Progenitor cell of endocrine pancreas (in vitro differentiated cells): ENCODE measurements at regions not wholly inside any gene's neighbourhood (a gene's known extent, or its start where the extent isn't known, plus 50 kb on each side); places are given as distances from the start of the nearest gene placed in this dataset.

Experiments used
- DNase-seq: peaks from one replicate; pipeline ENCODE4 v3.0.0; 2021; ENCODE audit warnings: low spot score; ENCODE audit not compliant: unreplicated experiment
- H3K27ac Mint-ChIP-seq: 2 replicates; pipeline ENCODE4 v1.8.0; 2021; ENCODE audit warnings: mild to moderate bottlenecking, moderate library complexity, mixed read lengths
- H3K27me3 Mint-ChIP-seq: 2 replicates; pipeline ENCODE4 v1.8.0; 2021; ENCODE audit warnings: mixed read lengths
- H3K36me3 Mint-ChIP-seq: 2 replicates; pipeline ENCODE4 v1.8.0; 2022; ENCODE audit warnings: mixed read lengths; ENCODE audit not compliant: insufficient read depth
- H3K4me1 Mint-ChIP-seq: 2 replicates; pipeline ENCODE4 v1.8.0; 2021; ENCODE audit warnings: low read depth, mixed read lengths
- H3K4me3 Mint-ChIP-seq: 2 replicates; pipeline ENCODE4 v1.8.0; 2021; ENCODE audit warnings: low read depth, mild to moderate bottlenecking, moderate library complexity, mixed read lengths
- H3K9me3 Mint-ChIP-seq: 2 replicates; pipeline ENCODE4 v1.8.0; 2021; ENCODE audit warnings: low read depth, mixed read lengths
- TF ChIP-seq, protein P1 (sequence below): fragments of 200-600 bp; sonication (generic); IDR thresholded peaks from one replicate; pipeline ENCODE4 v1.5.0; 2021; ENCODE audit warnings: antibody characterized with exemption, mild to moderate bottlenecking; ENCODE audit not compliant: unreplicated experiment

DNA sequence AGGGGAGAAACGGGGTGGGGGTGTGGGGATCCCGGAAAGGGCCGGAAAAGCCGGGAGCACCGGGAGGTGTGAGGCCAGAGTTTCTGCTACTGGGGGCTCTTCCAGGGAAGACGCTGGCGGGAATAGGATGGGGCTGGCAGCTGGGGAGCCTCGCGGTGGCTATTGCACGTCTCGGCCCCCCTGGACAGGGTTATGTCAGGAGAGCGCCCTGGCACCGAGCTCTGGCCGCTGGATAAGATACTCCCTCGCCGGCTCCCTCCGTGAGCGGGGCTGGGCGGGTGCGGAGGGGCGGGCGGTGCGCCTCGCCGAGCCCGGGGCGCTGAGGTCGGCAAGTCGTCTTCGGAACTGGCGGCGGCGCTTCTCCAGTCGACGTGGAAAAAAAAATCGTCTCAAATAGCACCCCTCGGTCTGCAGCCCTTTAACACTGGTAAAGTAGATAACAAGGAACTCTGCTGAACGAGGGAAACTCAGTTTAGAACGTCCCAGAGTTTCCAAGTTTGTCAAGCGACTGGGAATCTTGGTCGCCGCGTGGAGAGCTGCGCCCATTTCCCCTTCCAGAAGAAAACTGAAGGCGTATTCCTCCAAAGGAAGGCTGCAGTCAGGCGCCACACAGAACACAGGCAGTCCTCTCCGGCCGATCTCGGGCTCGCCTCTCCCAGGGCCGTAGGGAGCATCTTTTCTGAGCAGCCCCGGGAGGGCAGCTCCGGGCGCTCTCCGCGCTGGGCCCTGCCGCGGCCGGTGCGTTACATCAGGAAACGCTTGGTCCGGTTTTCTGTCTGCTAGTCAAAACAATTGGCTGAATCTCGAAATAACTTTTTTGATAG is 115.1 kb downstream of the KCNRG start:
- no peaks in the 10 kb centered on the region for H3K9me3 Mint-ChIP-seq
- H3K4me1 Mint-ChIP-seq = peaks cover 28% of the 10 kb centered on the region
- no peak for DNase-seq
- TF ChIP-seq, protein P1, sequence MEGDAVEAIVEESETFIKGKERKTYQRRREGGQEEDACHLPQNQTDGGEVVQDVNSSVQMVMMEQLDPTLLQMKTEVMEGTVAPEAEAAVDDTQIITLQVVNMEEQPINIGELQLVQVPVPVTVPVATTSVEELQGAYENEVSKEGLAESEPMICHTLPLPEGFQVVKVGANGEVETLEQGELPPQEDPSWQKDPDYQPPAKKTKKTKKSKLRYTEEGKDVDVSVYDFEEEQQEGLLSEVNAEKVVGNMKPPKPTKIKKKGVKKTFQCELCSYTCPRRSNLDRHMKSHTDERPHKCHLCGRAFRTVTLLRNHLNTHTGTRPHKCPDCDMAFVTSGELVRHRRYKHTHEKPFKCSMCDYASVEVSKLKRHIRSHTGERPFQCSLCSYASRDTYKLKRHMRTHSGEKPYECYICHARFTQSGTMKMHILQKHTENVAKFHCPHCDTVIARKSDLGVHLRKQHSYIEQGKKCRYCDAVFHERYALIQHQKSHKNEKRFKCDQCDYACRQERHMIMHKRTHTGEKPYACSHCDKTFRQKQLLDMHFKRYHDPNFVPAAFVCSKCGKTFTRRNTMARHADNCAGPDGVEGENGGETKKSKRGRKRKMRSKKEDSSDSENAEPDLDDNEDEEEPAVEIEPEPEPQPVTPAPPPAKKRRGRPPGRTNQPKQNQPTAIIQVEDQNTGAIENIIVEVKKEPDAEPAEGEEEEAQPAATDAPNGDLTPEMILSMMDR = no peak
- H3K27ac Mint-ChIP-seq = no peak overlapping the region
- peaks cover 92% of the 10 kb centered on the region for H3K27me3 Mint-ChIP-seq
- H3K4me3 Mint-ChIP-seq = peak overlapping the region; percentile 44
- no peaks in the 10 kb centered on the region for H3K36me3 Mint-ChIP-seq

GRCh38 chr13:50131920-50132903 is 117.0 kb downstream of the KCNRG start:
- Mint-ChIP-seq H3K9me3 (no peaks in the 10 kb centered on the region), H3K4me1 (peaks cover 21% of the 10 kb centered on the region), H3K4me3 (no peak overlapping the region), H3K27me3 (peaks cover 95% of the 10 kb centered on the region), H3K27ac (peak overlapping the region; percentile 31), H3K36me3 (no peaks in the 10 kb centered on the region)
- DNase-seq = no peak
- TF ChIP-seq, protein P1 = no peak

DNA sequence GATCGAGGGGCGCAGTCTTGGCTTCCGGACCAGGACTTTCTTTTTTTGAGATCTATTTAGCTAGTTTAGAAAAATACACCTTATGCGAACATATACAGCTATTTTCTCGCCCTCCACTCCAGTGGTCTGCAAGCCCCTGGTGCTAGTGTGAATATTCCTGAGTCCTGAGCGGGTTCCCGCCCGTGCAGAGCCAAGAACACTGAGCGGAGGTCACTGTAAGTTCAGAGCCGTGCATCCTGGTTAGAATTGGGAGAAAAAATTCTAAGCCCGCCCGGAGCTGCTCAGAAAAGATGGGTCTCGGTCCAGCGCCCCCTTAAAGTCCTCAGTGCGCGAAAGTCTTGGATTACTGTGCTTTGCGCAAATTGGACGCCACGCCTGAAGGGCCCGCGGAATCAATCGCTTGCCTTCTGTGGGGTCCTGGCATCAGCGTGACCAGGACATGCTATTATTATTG is 117.7 kb downstream of the KCNRG start:
- TF ChIP-seq, protein P1 = no peak
- no peak overlapping the region for H3K27ac Mint-ChIP-seq
- H3K27me3 Mint-ChIP-seq = peaks cover 95% of the 10 kb centered on the region
- no peaks in the 10 kb centered on the region for H3K36me3 Mint-ChIP-seq
- H3K9me3 Mint-ChIP-seq = no peaks in the 10 kb centered on the region
- H3K4me3 Mint-ChIP-seq = peak overlapping the region; percentile 11
- DNase-seq = no peak
- peaks cover 18% of the 10 kb centered on the region for H3K4me1 Mint-ChIP-seq

DNA sequence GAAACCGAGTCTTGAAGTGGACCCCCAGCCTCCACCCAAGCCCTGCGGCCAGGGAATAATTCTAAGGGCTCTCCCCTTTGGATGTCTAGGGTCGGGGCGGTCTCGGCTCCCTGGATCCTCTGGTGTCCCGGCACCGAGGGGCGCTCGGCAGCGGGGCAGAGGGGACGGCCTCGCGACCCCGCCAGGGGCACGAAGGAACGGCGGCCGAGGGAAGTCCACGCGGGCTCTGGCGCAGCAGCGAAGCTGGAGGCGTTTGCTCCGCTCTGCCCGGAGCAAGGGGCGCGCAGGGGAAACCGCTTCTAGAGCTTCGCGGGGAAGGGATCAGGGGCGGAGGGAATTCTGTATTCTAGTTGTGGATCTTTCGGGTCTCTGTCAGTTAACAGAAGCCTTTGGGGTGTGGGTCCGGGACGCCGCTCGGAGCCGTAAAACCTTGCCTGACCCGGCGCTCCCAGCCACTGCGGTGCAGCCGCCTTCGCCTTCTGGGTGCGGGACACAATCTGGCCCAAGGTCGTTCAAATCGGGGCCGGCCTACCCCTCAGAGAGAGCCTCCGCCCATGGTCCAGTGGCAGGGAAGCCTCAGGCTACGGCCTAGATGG is 118.2 kb downstream of the KCNRG start:
- no peak for DNase-seq
- Mint-ChIP-seq H3K9me3 (no peaks in the 10 kb centered on the region), H3K4me3 (peak overlapping the region; percentile 35), H3K27ac (no peak overlapping the region), H3K36me3 (no peaks in the 10 kb centered on the region), H3K27me3 (peaks cover 95% of the 10 kb centered on the region), H3K4me1 (peaks cover 14% of the 10 kb centered on the region)
- TF ChIP-seq, protein P1 = no peak

GRCh38 chr13:50136226-50136625 is 121.0 kb downstream of the KCNRG start:
- Mint-ChIP-seq H3K36me3 (no peaks in the 10 kb centered on the region), H3K9me3 (no peaks in the 10 kb centered on the region), H3K4me3 (no peak overlapping the region), H3K4me1 (peaks cover 10% of the 10 kb centered on the region), H3K27me3 (peaks cover 87% of the 10 kb centered on the region), H3K27ac (no peak overlapping the region)
- DNase-seq = no peak
- TF ChIP-seq, protein P1 = no peak
